Vagina (tissue), 2 donors: ENCODE measurements at regions not wholly inside any gene's neighbourhood (a gene's known extent, or its start where the extent isn't known, plus 50 kb on each side); places are given as distances from the start of the nearest gene placed in this dataset.

Experiments used
- POLR2AphosphoS5 ChIP-seq, 2 donors: sonication (generic); formaldehyde crosslinking; IDR thresholded peaks; one replicate each; pipeline ENCODE4 v1.9.0; 2017; ENCODE audit warnings: antibody characterized with exemption in 2 of 2, mild to moderate bottlenecking in 2 of 2, low read depth in 1 of 2; ENCODE audit not compliant: insufficient read depth in 1 of 2
- TF ChIP-seq, protein P1 (sequence below), 3 experiments: fragments of 450-650 bp in 2 of 3; fragments of 200-600 bp in 1 of 3; sonication (generic) in 1 of 3; IDR thresholded peaks; one replicate each; pipeline ENCODE4 v1.5.1; 2017 to 2019; ENCODE audit warnings: antibody characterized with exemption in 3 of 3, mild to moderate bottlenecking in 2 of 3, moderate library complexity in 2 of 3

DNA sequence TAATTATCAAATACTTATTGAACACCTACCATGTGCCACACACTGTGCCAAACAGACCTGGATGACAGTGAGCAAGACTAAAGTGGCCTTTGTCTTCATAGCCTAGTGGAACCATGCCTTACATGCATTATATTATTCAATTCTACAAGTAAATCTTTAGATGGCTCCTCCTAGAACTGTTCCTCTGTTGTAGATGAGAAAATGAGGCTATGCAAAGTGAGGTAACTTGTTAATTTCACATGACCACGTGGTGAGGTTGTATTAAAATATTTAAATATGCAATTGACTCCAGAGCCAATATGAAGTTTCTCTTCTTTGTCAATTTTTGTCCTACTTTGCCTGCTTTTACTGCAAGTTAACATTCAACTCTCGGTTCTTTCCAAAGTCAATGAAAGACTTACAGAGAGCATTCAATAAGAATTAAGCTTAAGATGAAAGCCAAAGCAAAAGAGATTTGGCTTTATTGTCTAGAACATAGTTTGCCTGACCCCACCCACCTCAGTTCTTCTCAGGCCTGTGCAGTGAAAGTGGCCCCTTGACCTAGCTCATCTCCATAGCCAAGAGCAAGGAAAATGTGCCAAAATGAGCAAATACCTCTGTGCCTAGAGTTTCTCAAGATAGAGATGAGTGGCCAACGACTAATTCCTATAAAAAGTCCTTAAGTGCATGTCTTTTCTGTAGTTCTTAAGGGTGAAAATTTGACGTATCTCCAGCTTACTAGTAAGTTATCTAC is 263.2 kb upstream of the NFIA start:
- TF ChIP-seq, protein P1, sequence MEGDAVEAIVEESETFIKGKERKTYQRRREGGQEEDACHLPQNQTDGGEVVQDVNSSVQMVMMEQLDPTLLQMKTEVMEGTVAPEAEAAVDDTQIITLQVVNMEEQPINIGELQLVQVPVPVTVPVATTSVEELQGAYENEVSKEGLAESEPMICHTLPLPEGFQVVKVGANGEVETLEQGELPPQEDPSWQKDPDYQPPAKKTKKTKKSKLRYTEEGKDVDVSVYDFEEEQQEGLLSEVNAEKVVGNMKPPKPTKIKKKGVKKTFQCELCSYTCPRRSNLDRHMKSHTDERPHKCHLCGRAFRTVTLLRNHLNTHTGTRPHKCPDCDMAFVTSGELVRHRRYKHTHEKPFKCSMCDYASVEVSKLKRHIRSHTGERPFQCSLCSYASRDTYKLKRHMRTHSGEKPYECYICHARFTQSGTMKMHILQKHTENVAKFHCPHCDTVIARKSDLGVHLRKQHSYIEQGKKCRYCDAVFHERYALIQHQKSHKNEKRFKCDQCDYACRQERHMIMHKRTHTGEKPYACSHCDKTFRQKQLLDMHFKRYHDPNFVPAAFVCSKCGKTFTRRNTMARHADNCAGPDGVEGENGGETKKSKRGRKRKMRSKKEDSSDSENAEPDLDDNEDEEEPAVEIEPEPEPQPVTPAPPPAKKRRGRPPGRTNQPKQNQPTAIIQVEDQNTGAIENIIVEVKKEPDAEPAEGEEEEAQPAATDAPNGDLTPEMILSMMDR (IDR thresholded peaks at IDR 0.05) = no peak
- TF ChIP-seq POLR2AphosphoS5 (IDR thresholded peaks at IDR 0.05; ENCODE audit: insufficient read depth in 1 of 2, low read depth in 1 of 2) = no peak
